NT2/D1 (cell line): ENCODE measurements at regions not wholly inside any gene's neighbourhood (a gene's known extent, or its start where the extent isn't known, plus 50 kb on each side); places are given as distances from the start of the nearest gene placed in this dataset.

Experiments
- YY1 ChIP-seq: IDR thresholded peaks from 2 replicates; pipeline ENCODE4 v1.6.1; 2011; ENCODE audit not compliant: insufficient read length, insufficient read depth
- ZNF274 ChIP-seq: IDR thresholded peaks from 2 replicates; pipeline ENCODE4 v1.6.1; 2011; ENCODE audit warnings: mild to moderate bottlenecking, low read depth, low read length

DNA sequence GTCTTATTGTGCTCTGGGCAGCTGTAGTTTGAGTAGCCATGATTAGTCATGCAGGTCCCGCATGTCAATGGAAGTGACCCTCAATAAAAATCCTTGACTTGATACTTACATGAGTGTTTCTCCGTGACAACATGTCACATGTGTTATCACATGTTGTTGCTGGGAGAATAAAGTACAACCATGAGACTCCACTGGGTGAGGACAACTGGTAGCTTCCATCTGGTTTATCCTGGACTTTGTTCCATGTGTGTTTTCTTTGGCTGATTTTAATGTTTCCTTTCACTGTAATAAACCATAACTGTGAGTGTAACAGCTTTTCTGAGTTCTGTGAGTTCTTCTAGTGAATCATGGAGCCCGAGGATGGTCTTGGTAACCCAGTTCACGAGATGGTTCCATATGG, 63.1 kb upstream of the NDN start:
- no peak for TF ChIP-seq YY1
- no peak for TF ChIP-seq ZNF274
